HG03159 (cell line): ENCODE measurements at regions not wholly inside any gene's neighbourhood (a gene's known extent, or its start where the extent isn't known, plus 50 kb on each side); places are given as distances from the start of the nearest gene placed in this dataset.
"Not testable (repeated sequence)": the region's sequence is repeated elsewhere in the genome, so short reads cannot be mapped to it uniquely, and the experiment has no call there.

ENCODE experiments used
- ATAC-seq: cut with Tn5 transposase; IDR thresholded peaks from one replicate; pipeline ENCODE4 v1.9.1; 2021; ENCODE audit warnings: mild to moderate bottlenecking, moderate library complexity; ENCODE audit not compliant: unreplicated experiment

- ATAC-seq, result no peak
Measured at GRCh38 chr10:105745596-105746148, 1104.6 kb downstream of the SORCS3 start.

- ATAC-seq, result no peak
Measured at GRCh38 chr10:105743343-105744056, 1102.4 kb downstream of the SORCS3 start.

GRCh38 chr10:105742923-105743322 lies 1101.8 kb downstream of the SORCS3 start:
- ATAC-seq, result no peak

GRCh38 chr10:105742184-105742583 lies 1101.1 kb downstream of the SORCS3 start:
- ATAC-seq, result no peak

- ATAC-seq, result no peak
Measured at GRCh38 chr10:105734479-105734878, 1093.4 kb downstream of the SORCS3 start.

GRCh38 chr10:105733924-105734323 lies 1092.8 kb downstream of the SORCS3 start:
- no peak for ATAC-seq

GRCh38 chr10:105729428-105729827 lies 1088.3 kb downstream of the SORCS3 start:
- ATAC-seq, result no peak

GRCh38 chr10:105727586-105727985 lies 1086.5 kb downstream of the SORCS3 start:
- not testable (repeated sequence) for ATAC-seq

GRCh38 chr10:105727131-105727530 lies 1086.0 kb downstream of the SORCS3 start:
- ATAC-seq, result no peak

- ATAC-seq, result no peak
Measured at GRCh38 chr10:105726149-105726548, 1085.1 kb downstream of the SORCS3 start.

GRCh38 chr10:105725007-105725406 lies 1083.9 kb downstream of the SORCS3 start:
- ATAC-seq, result no peak

- no peak for ATAC-seq
Measured at GRCh38 chr10:105718207-105718995, 1077.3 kb downstream of the SORCS3 start.

GRCh38 chr10:105714728-105715127 lies 1073.6 kb downstream of the SORCS3 start:
- no peak for ATAC-seq

GRCh38 chr10:105707603-105708002 lies 1066.5 kb downstream of the SORCS3 start:
- no peak for ATAC-seq

GRCh38 chr10:105706281-105707026 lies 1065.4 kb downstream of the SORCS3 start:
- ATAC-seq, result no peak

GRCh38 chr10:105702211-105702610 lies 1061.1 kb downstream of the SORCS3 start:
- no peak for ATAC-seq

- ATAC-seq, result no peak
Measured at GRCh38 chr10:105700218-105700617, 1059.1 kb downstream of the SORCS3 start.

- no peak for ATAC-seq
Measured at GRCh38 chr10:105699504-105699903, 1058.4 kb downstream of the SORCS3 start.

GRCh38 chr10:105698592-105698991 lies 1057.5 kb downstream of the SORCS3 start:
- no peak for ATAC-seq

- ATAC-seq, result no peak
Measured at GRCh38 chr10:105697290-105697780, 1056.2 kb downstream of the SORCS3 start.

GRCh38 chr10:105691811-105692210 lies 1050.7 kb downstream of the SORCS3 start:
- no peak for ATAC-seq
